Tibial nerve (tissue), 4 donors: ENCODE measurements at regions not wholly inside any gene's neighbourhood (a gene's known extent, or its start where the extent isn't known, plus 50 kb on each side); places are given as distances from the start of the nearest gene placed in this dataset.
A peak's percentile ranks its signal among the peaks of the same experiment; 100 is the strongest.

Experiments used
- DNase-seq, 2 donors: peaks; one replicate each; pipeline ENCODE4 v3.0.0-alpha.2; 2019; ENCODE audit warnings: low spot score in 2 of 2
- H3K27ac ChIP-seq, 4 donors: fragments of 200-600 bp; sonication (generic) in 3 of 4; one replicate each; pipeline ENCODE4 v1.5.1; 2017 to 2019; ENCODE audit warnings: mild to moderate bottlenecking in 1 of 4
- H3K27me3 ChIP-seq, 2 donors: fragments of 200-600 bp; sonication (generic) in 1 of 2; one replicate each; pipeline versions ENCODE4 v1.5.1 to v1.6.0; 2017 to 2019
- H3K36me3 ChIP-seq, 3 donors: fragments of 200-600 bp; sonication (generic); one replicate each; pipeline ENCODE4 v1.5.1; 2018 to 2019
- H3K4me1 ChIP-seq, 4 donors: fragments of 200-600 bp; sonication (generic) in 3 of 4; one replicate each; pipeline ENCODE4 v1.5.1; 2017 to 2019
- H3K4me3 ChIP-seq, 4 donors: fragments of 200-600 bp; sonication (generic) in 3 of 4; one replicate each; pipeline ENCODE4 v1.5.1; 2017 to 2019; ENCODE audit warnings: mild to moderate bottlenecking in 1 of 4, moderate library complexity in 1 of 4
- H3K9me3 ChIP-seq, 4 donors: fragments of 200-600 bp; sonication (generic) in 3 of 4; one replicate each; pipeline ENCODE4 v1.5.1; 2017 to 2019
- EP300 ChIP-seq, 2 donors: sonication (generic); formaldehyde crosslinking; IDR thresholded peaks; one replicate each; pipeline ENCODE4 v1.6.1; 2017; ENCODE audit warnings: antibody characterized with exemption in 2 of 2, mild to moderate bottlenecking in 1 of 2
- POLR2A ChIP-seq, 2 donors: fragments of 450-650 bp; IDR thresholded peaks; one replicate each; pipeline ENCODE4 v1.6.1; 2017; ENCODE audit warnings: antibody characterized with exemption in 2 of 2, mild to moderate bottlenecking in 2 of 2, moderate library complexity in 2 of 2
- WGBS, 2 donors: methylation state at CpG; one replicate each; pipeline ENCODE4 v1.1.5; 2018; 5-methylcytosine and 5-hydroxymethylcytosine counted together
- TF ChIP-seq, protein P1 (sequence below), 5 experiments: fragments of 200-600 bp in 3 of 5; fragments of 450-650 bp in 2 of 5; sonication (generic) in 3 of 5; IDR thresholded peaks; one replicate each; pipeline ENCODE4 v1.5.1; 2016 to 2019; ENCODE audit warnings: antibody characterized with exemption in 5 of 5, mild to moderate bottlenecking in 3 of 5, moderate library complexity in 2 of 5

DNA sequence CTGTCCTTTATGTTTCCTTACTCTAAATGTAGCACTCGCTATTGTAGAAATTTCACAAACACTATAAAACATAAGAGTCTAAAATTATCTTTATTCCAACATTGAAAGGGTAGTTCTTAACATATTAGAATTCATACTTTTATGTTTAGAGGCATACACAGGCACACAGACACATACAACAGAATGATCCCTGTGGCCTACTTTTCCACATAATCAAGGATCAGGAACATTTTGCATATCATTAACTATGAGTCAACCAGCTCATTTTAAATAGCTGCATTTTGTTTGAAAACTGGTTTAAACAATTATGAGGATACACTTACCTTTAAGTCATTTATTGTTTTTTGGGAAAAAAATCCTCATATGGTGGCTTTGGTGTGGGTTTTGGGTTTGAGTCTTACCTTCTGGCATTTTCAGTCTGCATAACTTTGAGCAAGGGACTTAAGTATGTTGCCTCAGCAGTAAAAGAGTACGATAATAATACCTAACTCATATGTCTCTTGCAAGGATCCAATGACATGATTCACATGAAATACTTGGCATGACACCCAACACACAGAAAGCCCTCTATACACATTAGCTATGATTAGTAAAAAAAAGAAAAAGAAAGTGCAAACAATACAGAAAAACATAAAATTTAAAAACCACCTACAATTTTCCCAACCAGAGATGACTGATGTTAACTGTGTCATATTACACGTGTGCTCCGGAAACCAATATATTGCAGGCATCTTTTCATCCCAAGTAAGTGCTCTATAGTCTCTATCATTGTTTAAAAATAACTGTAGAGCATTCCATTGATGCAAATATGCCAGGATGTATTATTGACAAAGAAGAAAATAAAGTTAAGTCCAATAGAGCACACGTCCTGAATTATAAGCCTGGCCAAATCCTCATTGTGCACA, 213.1 kb upstream of the ADAMTS9 start:
- no peak for DNase-seq
- Histone ChIP-seq H3K4me3 (no peak overlapping the region), H3K27me3 (no peaks in the 10 kb centered on the region), H3K27ac (peak overlapping the region in 2 of 4 donors; percentile 63 to 71), H3K4me1 (peaks cover 0 to 58% (median 23%) of the 10 kb centered on the region in 4 donors), H3K36me3 (no peaks in the 10 kb centered on the region), H3K9me3 (no peaks in the 10 kb centered on the region)
- WGBS, 2 donors: 60 to 61% methylated on average over 5 of the region's 5 CpGs
- TF ChIP-seq POLR2A (IDR thresholded peaks at IDR 0.05) (no peak), EP300 (IDR thresholded peaks at IDR 0.05) (no peak)
- TF ChIP-seq, protein P1, sequence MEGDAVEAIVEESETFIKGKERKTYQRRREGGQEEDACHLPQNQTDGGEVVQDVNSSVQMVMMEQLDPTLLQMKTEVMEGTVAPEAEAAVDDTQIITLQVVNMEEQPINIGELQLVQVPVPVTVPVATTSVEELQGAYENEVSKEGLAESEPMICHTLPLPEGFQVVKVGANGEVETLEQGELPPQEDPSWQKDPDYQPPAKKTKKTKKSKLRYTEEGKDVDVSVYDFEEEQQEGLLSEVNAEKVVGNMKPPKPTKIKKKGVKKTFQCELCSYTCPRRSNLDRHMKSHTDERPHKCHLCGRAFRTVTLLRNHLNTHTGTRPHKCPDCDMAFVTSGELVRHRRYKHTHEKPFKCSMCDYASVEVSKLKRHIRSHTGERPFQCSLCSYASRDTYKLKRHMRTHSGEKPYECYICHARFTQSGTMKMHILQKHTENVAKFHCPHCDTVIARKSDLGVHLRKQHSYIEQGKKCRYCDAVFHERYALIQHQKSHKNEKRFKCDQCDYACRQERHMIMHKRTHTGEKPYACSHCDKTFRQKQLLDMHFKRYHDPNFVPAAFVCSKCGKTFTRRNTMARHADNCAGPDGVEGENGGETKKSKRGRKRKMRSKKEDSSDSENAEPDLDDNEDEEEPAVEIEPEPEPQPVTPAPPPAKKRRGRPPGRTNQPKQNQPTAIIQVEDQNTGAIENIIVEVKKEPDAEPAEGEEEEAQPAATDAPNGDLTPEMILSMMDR (IDR thresholded peaks at IDR 0.05): no peak

- WGBS, 2 donors: 67% methylated on average over 3 of the region's 3 CpGs
- no peak for TF ChIP-seq POLR2A (IDR thresholded peaks at IDR 0.05)
- no peaks in the 10 kb centered on the region for H3K36me3 ChIP-seq
- H3K27me3 ChIP-seq: no peaks in the 10 kb centered on the region
- H3K9me3 ChIP-seq: no peaks in the 10 kb centered on the region
- H3K4me3 ChIP-seq: no peak overlapping the region
- no peak for DNase-seq
- H3K27ac ChIP-seq: peak overlapping the region in 2 of 4 donors; percentile 63 to 71
- H3K4me1 ChIP-seq: peaks cover 0 to 65% (median 25%) of the 10 kb centered on the region in 4 donors
Measured at GRCh38 chr3:64900156-64900555, 212.4 kb upstream of the ADAMTS9 start.

DNA sequence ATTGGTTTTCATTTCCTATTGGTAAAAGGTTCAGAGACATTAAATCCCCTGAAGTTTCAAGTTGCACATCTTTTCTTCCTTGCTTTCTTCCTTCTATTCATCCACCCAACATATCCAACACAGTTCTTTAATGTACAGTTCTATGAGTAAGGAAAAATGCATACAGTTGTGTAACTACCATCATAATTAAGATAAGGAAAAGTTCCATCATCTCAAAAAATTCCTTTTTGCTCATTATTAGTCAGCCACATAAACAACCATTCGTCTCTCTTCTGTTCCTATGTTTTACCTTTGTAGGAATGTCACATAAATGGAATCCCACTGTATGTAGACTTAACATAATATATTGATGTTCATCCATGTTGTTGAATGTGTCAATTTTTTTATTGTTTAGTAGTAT, 211.1 kb upstream of the ADAMTS9 start:
- 83 to 94% methylated on average over 1 of the region's 1 CpG for WGBS, 2 donors
- Histone ChIP-seq H3K4me1 (peaks cover 0 to 74% (median 29%) of the 10 kb centered on the region in 4 donors), H3K4me3 (no peak overlapping the region), H3K36me3 (no peaks in the 10 kb centered on the region), H3K27me3 (no peaks in the 10 kb centered on the region), H3K27ac (no peak overlapping the region), H3K9me3 (no peaks in the 10 kb centered on the region)
- no peak for DNase-seq
- TF ChIP-seq, protein P1 (IDR thresholded peaks at IDR 0.05): no peak
- TF ChIP-seq POLR2A (IDR thresholded peaks at IDR 0.05): no peak
- no peak for TF ChIP-seq EP300 (IDR thresholded peaks at IDR 0.05)

DNA sequence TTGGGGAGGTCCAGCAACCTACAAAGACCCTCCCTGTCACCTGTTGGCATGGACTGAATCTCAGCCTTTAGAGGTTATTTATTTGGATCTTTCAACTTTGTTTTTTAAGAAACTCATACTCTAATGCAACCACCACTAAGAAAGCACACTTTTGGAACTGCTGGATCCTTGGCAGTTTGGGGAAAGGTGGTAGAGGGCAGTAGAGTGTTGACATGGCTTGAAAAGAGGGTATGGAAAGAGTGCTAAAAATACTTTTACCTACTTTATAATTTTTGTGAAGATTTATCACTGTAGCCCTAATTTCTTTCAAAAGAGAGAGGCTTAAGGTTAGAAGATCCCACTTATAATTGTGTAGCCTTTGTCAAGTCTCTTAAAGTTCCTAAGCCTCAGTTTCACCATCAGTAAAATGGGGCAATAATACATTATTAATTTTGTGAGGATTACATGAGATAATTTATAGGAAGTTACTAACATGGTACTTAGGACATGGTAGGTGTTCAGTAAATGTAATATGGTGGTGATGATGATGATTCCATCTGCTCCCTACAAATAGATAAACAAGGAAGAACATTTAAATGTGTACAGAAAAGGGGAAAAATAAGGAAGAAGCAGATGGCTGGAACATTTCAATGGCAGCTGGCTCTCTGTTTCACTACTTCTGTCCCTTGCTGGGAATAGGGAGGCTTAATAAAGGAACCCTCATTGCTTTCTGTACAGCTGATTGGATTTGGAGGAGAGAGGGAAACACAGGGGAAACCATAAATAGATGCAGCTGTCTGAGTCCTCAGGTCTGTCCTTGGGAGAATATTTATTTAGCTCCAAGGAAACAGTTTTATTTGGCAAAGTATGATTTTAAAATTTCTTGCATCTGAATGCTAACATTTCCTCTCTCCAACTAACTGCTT, 208.4 kb upstream of the ADAMTS9 start:
- no peak for TF ChIP-seq EP300 (IDR thresholded peaks at IDR 0.05)
- TF ChIP-seq POLR2A (IDR thresholded peaks at IDR 0.05): no peak
- TF ChIP-seq, protein P1 (IDR thresholded peaks at IDR 0.05): no peak
- no peak for DNase-seq
- Histone ChIP-seq H3K36me3 (no peaks in the 10 kb centered on the region), H3K9me3 (no peaks in the 10 kb centered on the region), H3K4me3 (no peak overlapping the region), H3K27ac (peak overlapping the region in 3 of 4 donors; percentile 3 to 70 (median 60)), H3K4me1 (peaks cover 0 to 48% (median 16%) of the 10 kb centered on the region in 4 donors), H3K27me3 (no peaks in the 10 kb centered on the region)

DNA sequence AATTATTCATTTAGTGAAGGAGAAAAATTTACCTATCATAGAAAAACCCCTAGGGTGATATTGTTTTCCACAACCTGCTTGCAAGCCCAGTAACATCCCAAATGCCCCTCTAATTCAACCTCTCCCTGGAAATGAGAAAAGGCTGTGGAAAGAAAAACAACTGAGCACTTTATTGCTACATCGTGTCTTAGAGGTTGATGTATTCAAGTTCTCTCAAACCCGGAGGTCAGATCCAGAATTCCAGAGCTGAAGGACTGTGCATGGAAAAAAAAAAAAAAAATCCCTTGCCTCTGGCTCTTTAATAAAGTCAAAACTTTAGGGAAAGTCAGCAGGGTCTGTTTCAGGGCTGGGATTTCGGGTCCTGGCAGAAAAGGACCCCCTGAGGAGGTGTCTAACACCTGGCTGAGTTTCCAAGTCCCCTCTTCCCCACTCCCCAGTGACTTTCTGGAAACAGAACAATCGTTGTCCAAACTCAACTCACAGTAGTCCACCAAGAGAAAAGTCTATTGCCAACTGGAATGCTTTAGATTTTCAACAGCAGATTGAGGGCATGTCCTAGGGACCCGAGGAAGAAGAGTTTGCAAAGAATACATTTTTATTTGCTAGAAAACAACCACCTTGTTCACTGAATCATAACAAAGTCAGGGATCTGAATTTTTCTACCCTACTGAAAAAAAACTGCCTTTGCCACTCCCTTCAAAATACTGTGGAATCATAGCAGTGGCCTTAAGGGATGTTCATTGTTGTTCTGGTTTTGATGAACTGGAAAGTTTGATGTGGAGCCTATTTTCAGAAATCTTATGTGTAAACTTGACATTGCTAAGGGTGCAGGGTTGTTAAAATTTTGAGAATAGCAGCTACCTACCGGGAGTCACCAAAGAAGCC, 207.5 kb upstream of the ADAMTS9 start:
- TF ChIP-seq, protein P1 (IDR thresholded peaks at IDR 0.05): no peak
- TF ChIP-seq EP300 (IDR thresholded peaks at IDR 0.05): no peak
- no peak for TF ChIP-seq POLR2A (IDR thresholded peaks at IDR 0.05)
- DNase-seq: no peak
- H3K36me3 ChIP-seq: no peaks in the 10 kb centered on the region
- H3K27me3 ChIP-seq: no peaks in the 10 kb centered on the region
- peak overlapping the region in 3 of 4 donors; percentile 3 to 70 (median 60) for H3K27ac ChIP-seq
- peaks cover 0 to 46% (median 12%) of the 10 kb centered on the region in 4 donors for H3K4me1 ChIP-seq
- no peaks in the 10 kb centered on the region for H3K9me3 ChIP-seq
- H3K4me3 ChIP-seq: no peak overlapping the region
- WGBS, 2 donors: 33 to 34% methylated on average over 6 of the region's 6 CpGs
